MCF 10A (cell line): ENCODE measurements at regions not wholly inside any gene's neighbourhood (a gene's known extent, or its start where the extent isn't known, plus 50 kb on each side); places are given as distances from the start of the nearest gene placed in this dataset.

Source experiments
- BruUV-seq: library from RNA; stranded (reverse); fragments of 400-500 nt; replicated peaks from 2 replicates; lab custom pipeline; 2021; lab: Mats Ljungman, UMichigan
- CTCF ChIA-PET: fragments of 300-600 bp; sonication (Branson Sonifier 250); formaldehyde crosslinking; extraction: SDS; loops from one replicate; lab custom pipeline; 2021; ENCODE audit warnings: antibody characterized with exemption, inconsistent platforms; lab: Yijun Ruan, JAX
- POLR2A ChIA-PET: fragments of 300-600, 350-650 bp; sonication (Branson Sonifier 250); formaldehyde crosslinking; extraction: SDS; loops from one replicate; lab custom pipeline; 2020; ENCODE audit warnings: antibody characterized with exemption, inconsistent platforms; lab: Yijun Ruan, JAX
- DNase-seq: peaks from one replicate; pipeline ENCODE4 v3.0.0-alpha.2; 2018; ENCODE audit not compliant: unreplicated experiment
- H3K27ac Mint-ChIP-seq: one replicate; pipeline ENCODE4 v1.8.0; 2022; ENCODE audit warnings: mild to moderate bottlenecking, low read depth, mixed read lengths; ENCODE audit not compliant: unreplicated experiment
- H3K27me3 Mint-ChIP-seq: one replicate; pipeline ENCODE4 v1.8.0; 2022; ENCODE audit warnings: mixed read lengths; ENCODE audit not compliant: insufficient read depth, unreplicated experiment
- H3K36me3 Mint-ChIP-seq: one replicate; pipeline ENCODE4 v1.8.0; 2022; ENCODE audit warnings: mild to moderate bottlenecking, moderate library complexity, mixed read lengths; ENCODE audit not compliant: insufficient read depth, unreplicated experiment
- H3K4me1 Mint-ChIP-seq: one replicate; pipeline ENCODE4 v1.8.0; 2022; ENCODE audit warnings: mixed read lengths; ENCODE audit not compliant: insufficient read depth, unreplicated experiment
- H3K4me3 Mint-ChIP-seq: one replicate; pipeline ENCODE4 v1.8.0; 2022; ENCODE audit warnings: mild to moderate bottlenecking, moderate library complexity, mixed read lengths; ENCODE audit not compliant: unreplicated experiment
- H3K9me3 Mint-ChIP-seq: one replicate; pipeline ENCODE4 v1.8.0; 2022; ENCODE audit warnings: mixed read lengths; ENCODE audit not compliant: unreplicated experiment
- intact Hi-C: fragments of 100-400 bp; cut with micrococcal nuclease; formaldehyde crosslinking; loops from 2 replicates; pipeline ENCODE4 v1.14.1; 2022
- TF ChIP-seq, protein P1 (sequence below): fragments of 200-600 bp; IDR thresholded peaks from one replicate; pipeline ENCODE4 v1.8.0; 2022; ENCODE audit warnings: antibody characterized with exemption, mild to moderate bottlenecking; ENCODE audit not compliant: unreplicated experiment

DNA sequence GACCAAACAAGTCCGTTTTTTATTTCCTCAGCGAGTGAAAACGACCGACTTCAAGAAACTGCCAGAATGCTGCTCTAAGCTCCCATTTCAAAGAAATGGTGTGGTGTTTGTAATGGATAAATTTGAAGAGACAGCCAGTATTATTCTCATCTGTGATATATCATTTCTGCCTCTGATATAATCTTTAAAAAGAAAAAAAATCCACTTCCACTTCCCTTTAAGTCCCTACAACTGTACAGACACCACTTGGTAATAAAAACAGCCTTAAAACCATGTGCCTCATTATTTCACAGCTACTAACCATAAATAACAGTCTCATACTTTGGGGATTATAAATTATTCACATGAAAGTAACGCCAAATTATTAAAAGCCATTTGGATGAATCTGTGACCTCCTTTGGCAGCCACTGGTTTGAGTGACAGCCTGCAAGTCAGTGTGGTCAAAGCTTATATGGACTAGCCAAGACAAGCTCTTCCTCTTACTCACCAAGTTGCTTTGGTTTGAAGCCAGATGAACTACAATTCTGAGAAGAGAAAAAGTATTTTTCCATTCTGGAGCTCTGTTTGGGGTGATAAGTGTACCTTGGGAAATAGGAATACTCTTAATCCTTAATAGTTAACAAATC, 168.0 kb downstream of the SHOX2 start:
- CTCF ChIA-PET, result interaction anchor here (0.6 kb wide), 1 partner anchor 737 kb away, joined by 3 read pairs; no protein-coding TSS in a partner anchor
- no peaks in the 10 kb centered on the region for H3K9me3 Mint-ChIP-seq

DNA sequence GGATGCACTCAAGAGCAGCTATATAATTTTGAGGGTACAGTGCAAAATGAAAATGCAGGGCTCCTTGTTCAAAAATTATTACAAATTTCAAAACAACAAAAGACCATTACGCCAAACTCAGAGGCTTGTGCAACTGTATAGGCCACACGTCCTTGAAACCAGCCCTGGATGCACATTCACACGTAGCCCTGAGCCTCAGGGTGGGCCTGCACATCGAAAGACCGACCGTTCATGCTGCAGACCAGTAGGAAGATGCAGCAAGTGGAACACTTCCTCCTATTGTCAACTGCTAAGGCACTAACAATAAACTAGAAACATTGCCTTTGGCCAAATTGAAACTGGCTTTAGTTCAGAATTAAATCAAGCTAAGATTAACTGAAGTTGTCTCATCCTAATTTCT, 174.7 kb downstream of the SHOX2 start:
- Mint-ChIP-seq H3K27me3 (no peaks in the 10 kb centered on the region), H3K9me3 (no peaks in the 10 kb centered on the region), H3K27ac (no peak overlapping the region), H3K4me1 (no peaks in the 10 kb centered on the region), H3K4me3 (no peak overlapping the region), H3K36me3 (no peaks in the 10 kb centered on the region)
- intact Hi-C loops, result no loop called here
- ChIA-PET POLR2A (interaction anchor here (0.8 kb wide), 1 partner anchor 11 kb away, joined by 3 read pairs; no protein-coding TSS in a partner anchor), CTCF (no interaction called here)
- DNase-seq, result no peak
- no TSS peak for BruUV-seq
- TF ChIP-seq, protein P1, sequence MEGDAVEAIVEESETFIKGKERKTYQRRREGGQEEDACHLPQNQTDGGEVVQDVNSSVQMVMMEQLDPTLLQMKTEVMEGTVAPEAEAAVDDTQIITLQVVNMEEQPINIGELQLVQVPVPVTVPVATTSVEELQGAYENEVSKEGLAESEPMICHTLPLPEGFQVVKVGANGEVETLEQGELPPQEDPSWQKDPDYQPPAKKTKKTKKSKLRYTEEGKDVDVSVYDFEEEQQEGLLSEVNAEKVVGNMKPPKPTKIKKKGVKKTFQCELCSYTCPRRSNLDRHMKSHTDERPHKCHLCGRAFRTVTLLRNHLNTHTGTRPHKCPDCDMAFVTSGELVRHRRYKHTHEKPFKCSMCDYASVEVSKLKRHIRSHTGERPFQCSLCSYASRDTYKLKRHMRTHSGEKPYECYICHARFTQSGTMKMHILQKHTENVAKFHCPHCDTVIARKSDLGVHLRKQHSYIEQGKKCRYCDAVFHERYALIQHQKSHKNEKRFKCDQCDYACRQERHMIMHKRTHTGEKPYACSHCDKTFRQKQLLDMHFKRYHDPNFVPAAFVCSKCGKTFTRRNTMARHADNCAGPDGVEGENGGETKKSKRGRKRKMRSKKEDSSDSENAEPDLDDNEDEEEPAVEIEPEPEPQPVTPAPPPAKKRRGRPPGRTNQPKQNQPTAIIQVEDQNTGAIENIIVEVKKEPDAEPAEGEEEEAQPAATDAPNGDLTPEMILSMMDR, result no peak

More for the DNA sequence above, 168.0 kb downstream of the SHOX2 start:
- BruUV-seq, result no TSS peak
- Mint-ChIP-seq H3K27ac (peak overlapping the region; percentile 28), H3K4me3 (no peak overlapping the region), H3K36me3 (no peaks in the 10 kb centered on the region), H3K27me3 (no peaks in the 10 kb centered on the region), H3K4me1 (no peaks in the 10 kb centered on the region)
- TF ChIP-seq, protein P1, result no peak
- intact Hi-C loops, result no loop called here
- peak; percentile 39 for DNase-seq
- POLR2A ChIA-PET, result interaction anchor here (0.7 kb wide), 1 partner anchor 83 kb away, joined by 5 read pairs; no protein-coding TSS in a partner anchor

DNA sequence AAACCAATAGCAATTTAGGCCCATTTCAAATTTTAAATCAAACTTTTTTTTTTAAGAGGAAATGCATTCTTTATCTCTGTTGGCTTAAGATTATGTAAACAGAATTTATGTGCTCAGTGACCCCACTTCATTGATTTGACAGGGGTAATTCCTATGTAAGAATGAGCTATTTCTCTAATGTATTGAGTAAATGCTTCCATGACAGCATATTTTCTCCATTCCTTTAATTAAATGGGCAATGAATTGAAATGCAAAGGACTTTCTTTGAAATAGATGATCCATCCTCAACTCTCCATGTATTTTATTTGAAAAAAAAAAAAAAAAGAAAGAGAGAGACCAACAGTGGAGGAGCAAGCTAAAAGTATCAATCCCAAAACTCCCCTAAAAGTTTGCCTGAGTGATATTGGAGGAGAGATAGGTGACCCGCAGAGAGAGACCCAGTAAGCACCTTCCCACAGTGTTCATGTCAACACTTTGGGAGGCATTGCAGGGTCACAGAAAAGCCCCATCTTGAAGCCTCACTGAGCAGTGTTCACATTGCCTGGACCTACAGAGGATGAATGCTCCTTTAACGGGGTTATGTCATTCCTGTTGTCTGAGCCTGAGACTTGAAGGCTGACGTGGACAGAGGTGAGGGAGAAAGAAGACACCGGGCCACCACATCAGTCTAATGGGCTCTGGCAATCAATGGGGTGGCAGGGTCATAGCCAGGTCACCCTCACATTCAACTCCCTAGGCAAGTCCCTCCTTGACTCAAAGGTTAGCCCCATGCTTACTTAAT, 176.0 kb downstream of the SHOX2 start:
- CTCF ChIA-PET, result interaction anchor here (0.6 kb wide), 1 partner anchor 218 kb away, joined by 4 read pairs; no protein-coding TSS in a partner anchor
- BruUV-seq, result no TSS peak

DNA sequence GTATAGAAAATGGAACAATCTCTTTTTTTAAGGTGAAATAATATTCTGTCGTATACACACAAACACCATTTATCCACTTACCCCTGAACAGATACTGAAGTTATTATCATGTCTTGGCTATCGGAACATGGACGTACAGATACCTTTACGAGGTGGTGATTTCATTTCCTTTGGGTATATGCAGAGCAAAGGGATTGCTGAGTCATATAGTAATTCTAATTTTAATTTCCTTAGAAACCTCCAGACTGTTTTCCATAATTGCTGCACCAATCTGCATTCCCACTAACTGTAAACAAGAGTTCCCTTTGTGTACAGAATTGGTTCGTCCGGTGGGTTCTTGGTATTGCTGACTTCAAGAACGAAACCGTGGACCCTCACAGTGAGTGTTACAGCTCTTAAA, 179.4 kb downstream of the SHOX2 start:
- Mint-ChIP-seq H3K4me1 (no peaks in the 10 kb centered on the region), H3K36me3 (no peaks in the 10 kb centered on the region), H3K9me3 (no peaks in the 10 kb centered on the region), H3K4me3 (no peak overlapping the region), H3K27ac (no peak overlapping the region), H3K27me3 (no peaks in the 10 kb centered on the region)
- TF ChIP-seq, protein P1, result no peak
- BruUV-seq, result no TSS peak
- DNase-seq, result no peak
- POLR2A ChIA-PET, result no interaction called here
- intact Hi-C loops, result no loop called here
- CTCF ChIA-PET, result no interaction called here

More for the DNA sequence above, 176.0 kb downstream of the SHOX2 start:
- Mint-ChIP-seq H3K4me3 (no peak overlapping the region), H3K9me3 (no peaks in the 10 kb centered on the region), H3K36me3 (no peaks in the 10 kb centered on the region), H3K27ac (no peak overlapping the region), H3K27me3 (no peaks in the 10 kb centered on the region), H3K4me1 (no peaks in the 10 kb centered on the region)
- intact Hi-C loops, result no loop called here
- no peak for DNase-seq
- POLR2A ChIA-PET, result no interaction called here
- TF ChIP-seq, protein P1, result no peak
